ENCODE measurements at regions not wholly inside any gene's neighbourhood (a gene's known extent, or its start where the extent isn't known, plus 50 kb on each side); places are given as distances from the start of the nearest gene placed in this dataset.

DNA sequence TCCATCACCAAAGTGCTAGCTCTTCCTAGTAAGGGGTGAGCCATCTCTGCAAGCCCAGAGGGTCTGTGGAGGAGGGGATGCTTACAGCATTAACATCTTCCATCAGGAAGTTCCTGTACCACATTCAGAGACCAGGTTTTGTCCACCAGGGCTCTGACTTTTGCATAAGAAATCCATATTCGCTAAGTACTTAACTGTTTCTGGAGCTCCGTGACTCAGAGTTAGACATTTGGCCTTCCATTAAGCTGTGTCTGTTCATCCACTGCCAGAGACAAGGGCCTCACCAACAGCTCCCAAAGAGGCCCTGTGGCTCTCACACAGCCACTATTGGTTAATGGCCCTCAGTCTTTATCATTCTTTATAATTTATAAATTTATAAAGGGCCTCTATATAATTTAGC is 144.6 kb downstream of the ADAMTS15 start:
- Mint-ChIP-seq H3K4me1 (no peaks in the 10 kb centered on the region), H3K36me3 (no peaks in the 10 kb centered on the region), H3K9me3 (no peaks in the 10 kb centered on the region), H3K27ac (no peak overlapping the region), H3K27me3 (no peaks in the 10 kb centered on the region), H3K4me3 (no peak overlapping the region)

DNA sequence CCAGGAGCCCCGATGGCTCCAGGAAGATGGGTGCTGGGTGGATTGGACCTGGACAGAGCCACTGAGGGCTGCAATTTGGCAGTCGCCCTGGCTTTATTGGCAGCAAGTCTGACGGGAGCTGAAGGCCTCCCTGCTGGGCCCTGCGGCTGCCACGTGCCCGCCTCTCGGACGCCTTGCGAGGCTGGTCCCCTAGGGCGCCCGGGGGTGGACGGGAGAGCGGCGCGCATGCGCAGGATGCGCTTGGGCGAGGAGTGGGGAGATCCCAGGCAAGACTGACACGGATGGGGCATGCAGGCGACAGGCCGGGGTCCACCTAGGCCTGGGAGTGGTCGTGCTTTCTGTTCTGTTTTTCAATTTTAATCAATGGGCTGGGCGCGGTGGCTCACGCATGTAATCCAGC is 150.0 kb downstream of the ADAMTS15 start:
- Mint-ChIP-seq H3K4me3 (no peak overlapping the region), H3K27me3 (no peaks in the 10 kb centered on the region), H3K9me3 (no peaks in the 10 kb centered on the region), H3K27ac (no peak overlapping the region), H3K36me3 (no peaks in the 10 kb centered on the region), H3K4me1 (no peaks in the 10 kb centered on the region)

DNA sequence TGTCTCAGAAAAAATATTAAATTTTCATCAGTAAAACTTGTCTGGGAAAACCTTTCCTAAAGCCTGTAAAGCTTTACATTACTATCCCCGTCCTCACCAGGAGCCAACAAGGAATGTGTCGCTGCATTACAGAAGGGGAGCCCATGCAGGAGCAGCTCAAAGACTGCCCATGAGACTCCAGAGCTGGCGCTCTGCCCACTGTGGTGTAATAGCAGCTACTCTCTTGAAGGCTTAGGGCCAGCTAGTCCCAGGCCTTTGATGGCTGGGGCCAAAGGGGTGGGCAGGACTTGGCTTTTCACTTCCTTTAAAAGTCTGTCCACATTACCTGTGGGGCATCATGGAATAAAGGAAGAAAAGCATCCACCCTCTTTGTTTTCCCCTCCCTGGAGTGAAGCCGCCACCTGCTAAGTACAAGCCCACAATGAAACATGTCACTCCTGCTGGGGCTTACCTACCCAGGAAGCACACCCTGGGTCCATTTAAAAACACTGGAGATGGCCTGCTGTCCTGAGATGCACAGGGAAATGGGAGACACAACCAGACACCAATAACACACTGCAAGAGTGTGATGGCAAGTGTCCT is 150.7 kb downstream of the ADAMTS15 start:
- Mint-ChIP-seq H3K4me3 (no peak overlapping the region), H3K4me1 (no peaks in the 10 kb centered on the region), H3K27ac (no peak overlapping the region), H3K36me3 (no peaks in the 10 kb centered on the region), H3K9me3 (no peaks in the 10 kb centered on the region), H3K27me3 (no peaks in the 10 kb centered on the region)

- Mint-ChIP-seq H3K9me3 (no peaks in the 10 kb centered on the region), H3K27ac (no peak overlapping the region), H3K4me3 (no peak overlapping the region), H3K27me3 (no peaks in the 10 kb centered on the region), H3K36me3 (no peaks in the 10 kb centered on the region), H3K4me1 (no peaks in the 10 kb centered on the region)
Measured at GRCh38 chr11:130600139-130600538, 151.7 kb downstream of the ADAMTS15 start.

DNA sequence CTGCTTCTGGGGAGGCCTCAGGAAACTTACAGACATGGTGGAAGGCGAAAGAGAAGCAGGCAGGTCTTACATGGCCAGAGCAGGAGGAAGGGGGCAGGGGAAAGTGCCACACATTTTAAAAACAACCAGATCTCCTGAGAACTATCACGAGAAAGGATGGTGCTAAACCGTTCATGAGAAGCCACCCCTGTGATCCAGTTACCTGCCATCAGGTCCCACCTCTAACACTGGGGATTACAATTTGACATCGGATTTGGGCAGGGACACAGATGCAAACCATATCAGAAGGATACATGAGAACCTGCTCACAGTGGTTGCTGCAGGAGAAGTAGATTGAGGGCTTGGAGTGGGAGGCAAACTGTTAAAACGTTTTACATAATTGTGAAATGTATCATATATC is 152.2 kb downstream of the ADAMTS15 start:
- no peaks in the 10 kb centered on the region for H3K4me1 Mint-ChIP-seq
- no peak overlapping the region for H3K4me3 Mint-ChIP-seq
- no peaks in the 10 kb centered on the region for H3K27me3 Mint-ChIP-seq
- H3K36me3 Mint-ChIP-seq = no peaks in the 10 kb centered on the region
- no peak overlapping the region for H3K27ac Mint-ChIP-seq
- H3K9me3 Mint-ChIP-seq = no peaks in the 10 kb centered on the region

- Mint-ChIP-seq H3K27ac (no peak overlapping the region), H3K36me3 (no peaks in the 10 kb centered on the region), H3K4me3 (no peak overlapping the region), H3K27me3 (no peaks in the 10 kb centered on the region), H3K4me1 (no peaks in the 10 kb centered on the region), H3K9me3 (no peaks in the 10 kb centered on the region)
Measured at GRCh38 chr11:130601141-130601540, 152.7 kb downstream of the ADAMTS15 start.

GRCh38 chr11:130601764-130602460 is 153.5 kb downstream of the ADAMTS15 start:
- H3K9me3 Mint-ChIP-seq = no peaks in the 10 kb centered on the region
- no peak overlapping the region for H3K4me3 Mint-ChIP-seq
- peaks cover under 1% of the 10 kb centered on the region for H3K27me3 Mint-ChIP-seq
- no peaks in the 10 kb centered on the region for H3K4me1 Mint-ChIP-seq
- no peaks in the 10 kb centered on the region for H3K36me3 Mint-ChIP-seq
- H3K27ac Mint-ChIP-seq = no peak overlapping the region

DNA sequence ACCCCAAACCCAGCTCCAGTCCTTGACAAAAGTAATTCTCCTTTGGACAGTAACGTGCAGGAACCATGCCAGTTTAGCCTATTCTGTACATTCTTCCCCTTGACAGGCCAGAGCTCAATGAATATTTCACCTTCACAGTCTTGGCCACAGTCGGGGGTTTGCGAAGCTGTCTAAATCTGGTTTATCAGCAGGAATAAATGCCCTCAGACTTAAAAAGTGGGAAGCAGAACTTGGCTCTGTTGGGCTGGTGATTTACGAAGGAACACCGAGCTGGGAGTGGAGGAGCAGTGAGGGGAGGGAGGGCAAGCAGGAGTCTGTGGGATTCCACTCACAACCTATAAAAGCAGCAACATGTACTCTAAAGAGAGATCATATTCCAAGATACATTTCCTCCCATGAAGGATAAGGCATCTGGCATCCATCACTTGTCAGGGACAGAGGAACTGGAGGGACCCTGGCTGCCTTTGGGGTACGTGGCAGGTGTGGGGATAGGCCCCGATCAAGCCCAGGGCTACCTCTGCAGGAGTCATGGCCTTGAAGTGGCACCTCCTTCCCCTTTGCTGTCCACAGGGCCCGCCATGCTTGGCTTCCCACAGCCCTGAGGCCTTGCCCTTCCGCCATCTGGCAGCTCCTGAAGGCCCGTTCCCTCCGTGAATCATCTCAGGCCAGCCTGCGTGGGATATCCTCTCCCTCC is 154.3 kb downstream of the ADAMTS15 start:
- Mint-ChIP-seq H3K36me3 (no peaks in the 10 kb centered on the region), H3K4me1 (no peaks in the 10 kb centered on the region), H3K27me3 (peaks cover 2% of the 10 kb centered on the region), H3K4me3 (no peak overlapping the region), H3K27ac (no peak overlapping the region), H3K9me3 (no peaks in the 10 kb centered on the region)

DNA sequence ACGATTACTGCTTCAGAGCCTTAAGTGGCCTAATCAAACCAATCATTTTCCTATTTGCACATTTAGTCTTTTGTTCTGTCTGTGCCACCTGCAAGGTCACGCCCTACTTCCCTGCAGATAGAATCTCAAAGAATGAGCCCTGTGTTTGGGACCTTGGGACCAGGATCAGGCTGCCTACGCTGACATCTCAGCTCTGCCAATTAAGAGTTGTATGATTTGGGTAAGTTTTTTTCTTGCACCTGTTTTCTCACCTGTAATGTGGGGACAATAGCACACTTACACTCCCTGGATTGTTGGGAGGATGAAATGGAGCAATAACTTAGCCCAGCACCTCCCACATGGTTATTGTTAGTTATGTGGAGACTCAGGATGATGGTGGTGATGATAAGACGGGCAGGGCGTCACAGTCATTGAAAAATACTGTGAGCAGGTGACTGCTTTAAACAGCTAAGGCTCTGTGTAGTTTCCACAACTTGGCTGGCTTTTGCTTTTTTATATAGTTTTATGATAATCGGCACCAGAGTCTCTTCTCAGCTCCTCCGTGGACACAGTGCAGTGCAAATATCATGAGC is 155.0 kb downstream of the ADAMTS15 start:
- Mint-ChIP-seq H3K27ac (no peak overlapping the region), H3K36me3 (no peaks in the 10 kb centered on the region), H3K4me1 (no peaks in the 10 kb centered on the region), H3K27me3 (peaks cover 2% of the 10 kb centered on the region), H3K4me3 (no peak overlapping the region), H3K9me3 (no peaks in the 10 kb centered on the region)

DNA sequence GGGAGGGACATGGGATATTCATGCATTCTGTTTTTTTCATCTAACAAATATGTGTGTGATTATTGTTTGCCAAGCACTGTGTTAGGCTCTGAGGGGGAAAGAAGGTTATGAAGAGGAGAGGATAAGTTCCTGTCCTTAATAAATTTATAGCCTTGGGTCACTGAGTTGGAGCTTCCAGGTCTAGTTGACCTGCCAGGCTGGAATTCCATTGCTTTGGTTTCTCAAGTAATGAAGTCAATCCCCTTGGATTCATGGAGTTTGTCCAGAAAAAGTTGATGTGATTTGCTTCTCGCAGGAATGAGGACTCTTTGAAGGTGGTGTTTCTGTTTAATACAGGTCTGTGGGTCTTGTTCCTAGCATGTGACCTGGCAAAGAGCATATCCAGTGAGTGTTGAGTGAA is 156.2 kb downstream of the ADAMTS15 start:
- Mint-ChIP-seq H3K4me1 (no peaks in the 10 kb centered on the region), H3K9me3 (no peaks in the 10 kb centered on the region), H3K4me3 (no peak overlapping the region), H3K36me3 (no peaks in the 10 kb centered on the region), H3K27ac (no peak overlapping the region), H3K27me3 (peaks cover 2% of the 10 kb centered on the region)

- Mint-ChIP-seq H3K4me1 (no peaks in the 10 kb centered on the region), H3K4me3 (no peak overlapping the region), H3K36me3 (no peaks in the 10 kb centered on the region), H3K9me3 (no peaks in the 10 kb centered on the region), H3K27ac (no peak overlapping the region), H3K27me3 (peaks cover 2% of the 10 kb centered on the region)
Measured at GRCh38 chr11:130606178-130606577, 157.7 kb downstream of the ADAMTS15 start.

GRCh38 chr11:130606781-130607511 is 158.5 kb downstream of the ADAMTS15 start:
- Mint-ChIP-seq H3K36me3 (no peaks in the 10 kb centered on the region), H3K27ac (no peak overlapping the region), H3K27me3 (peaks cover 2% of the 10 kb centered on the region), H3K4me1 (no peaks in the 10 kb centered on the region), H3K4me3 (no peak overlapping the region), H3K9me3 (no peaks in the 10 kb centered on the region)

GRCh38 chr11:130608287-130608686 is 159.8 kb downstream of the ADAMTS15 start:
- Mint-ChIP-seq H3K4me3 (no peak overlapping the region), H3K27ac (no peak overlapping the region), H3K9me3 (no peaks in the 10 kb centered on the region), H3K27me3 (peaks cover 2% of the 10 kb centered on the region), H3K36me3 (no peaks in the 10 kb centered on the region), H3K4me1 (no peaks in the 10 kb centered on the region)

DNA sequence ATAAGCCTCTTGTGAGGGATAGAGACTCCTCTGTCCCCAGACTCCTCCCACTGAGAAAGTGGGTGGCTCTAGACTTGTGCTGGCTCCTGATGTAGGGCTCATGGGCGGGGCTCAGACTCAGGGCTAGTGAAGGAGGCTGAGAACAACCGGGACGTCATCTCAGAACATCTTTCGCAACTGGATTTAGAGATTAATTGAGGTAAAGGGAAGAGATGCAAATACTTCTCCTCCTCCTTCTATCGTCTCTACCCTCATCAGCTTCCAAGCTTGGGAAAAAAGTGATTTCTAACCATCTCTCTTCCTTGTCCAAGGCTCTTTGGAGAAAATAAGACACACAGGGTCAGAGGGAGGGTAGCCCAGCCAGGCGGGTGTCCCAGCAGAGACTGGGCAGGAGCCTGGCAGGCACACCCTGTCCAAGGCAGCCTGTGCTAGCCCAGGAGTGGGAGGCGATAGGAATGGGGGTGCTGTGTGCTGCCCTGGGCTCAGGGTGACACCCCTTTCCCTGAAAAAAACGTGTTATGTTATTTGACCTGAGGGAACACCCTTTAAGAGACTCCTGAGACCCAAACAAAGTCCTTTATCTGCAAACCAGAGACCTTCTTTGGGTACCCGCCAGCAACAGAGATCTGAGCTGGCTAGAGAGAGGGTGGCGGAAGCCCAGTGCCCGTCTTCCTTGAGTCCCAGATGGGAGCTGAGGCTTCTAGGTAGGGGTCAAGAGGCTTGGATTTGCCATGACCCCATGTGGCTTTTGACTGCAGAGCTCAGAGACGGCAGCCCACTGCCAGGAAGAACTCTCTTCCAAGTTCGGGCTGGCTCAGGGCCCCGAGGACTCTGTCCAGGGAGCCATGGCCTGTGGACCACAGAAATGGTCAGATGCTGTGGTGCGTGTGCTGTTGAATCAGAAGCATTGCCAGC is 160.9 kb downstream of the ADAMTS15 start:
- no peaks in the 10 kb centered on the region for H3K9me3 Mint-ChIP-seq
- peaks cover 2% of the 10 kb centered on the region for H3K27me3 Mint-ChIP-seq
- H3K27ac Mint-ChIP-seq = no peak overlapping the region
- H3K36me3 Mint-ChIP-seq = no peaks in the 10 kb centered on the region
- H3K4me3 Mint-ChIP-seq = no peak overlapping the region
- no peaks in the 10 kb centered on the region for H3K4me1 Mint-ChIP-seq

GRCh38 chr11:130611791-130612251 is 163.4 kb downstream of the ADAMTS15 start:
- Mint-ChIP-seq H3K27me3 (peaks cover 2% of the 10 kb centered on the region), H3K4me1 (no peaks in the 10 kb centered on the region), H3K4me3 (no peak overlapping the region), H3K36me3 (no peaks in the 10 kb centered on the region), H3K9me3 (no peaks in the 10 kb centered on the region), H3K27ac (no peak overlapping the region)
